Suprapubic skin (tissue), 4 donors: ENCODE measurements at regions not wholly inside any gene's neighbourhood (a gene's known extent, or its start where the extent isn't known, plus 50 kb on each side); places are given as distances from the start of the nearest gene placed in this dataset.

ENCODE experiments used
- CTCF ChIP-seq, 2 donors: fragments of 200-600 bp in 1 of 2; fragments of 450-650 bp in 1 of 2; sonication (generic) in 1 of 2; IDR thresholded peaks; one replicate each; pipeline ENCODE4 v1.5.1; 2016 to 2019; ENCODE audit warnings: antibody characterized with exemption in 2 of 2, mild to moderate bottlenecking in 1 of 2, moderate library complexity in 1 of 2
- EP300 ChIP-seq: sonication (generic); formaldehyde crosslinking; IDR thresholded peaks from one replicate; pipeline ENCODE4 v1.6.1; 2017; ENCODE audit warnings: antibody characterized with exemption
- POLR2A ChIP-seq, 2 donors: fragments of 450-650 bp; IDR thresholded peaks; one replicate each; pipeline ENCODE4 v1.6.1; 2017; ENCODE audit warnings: antibody characterized with exemption in 2 of 2, mild to moderate bottlenecking in 2 of 2, moderate library complexity in 2 of 2
- POLR2AphosphoS5 ChIP-seq, 3 donors: sonication (generic); formaldehyde crosslinking; IDR thresholded peaks; one replicate each; pipeline ENCODE4 v1.6.1; 2017; ENCODE audit warnings: antibody characterized with exemption in 3 of 3

DNA sequence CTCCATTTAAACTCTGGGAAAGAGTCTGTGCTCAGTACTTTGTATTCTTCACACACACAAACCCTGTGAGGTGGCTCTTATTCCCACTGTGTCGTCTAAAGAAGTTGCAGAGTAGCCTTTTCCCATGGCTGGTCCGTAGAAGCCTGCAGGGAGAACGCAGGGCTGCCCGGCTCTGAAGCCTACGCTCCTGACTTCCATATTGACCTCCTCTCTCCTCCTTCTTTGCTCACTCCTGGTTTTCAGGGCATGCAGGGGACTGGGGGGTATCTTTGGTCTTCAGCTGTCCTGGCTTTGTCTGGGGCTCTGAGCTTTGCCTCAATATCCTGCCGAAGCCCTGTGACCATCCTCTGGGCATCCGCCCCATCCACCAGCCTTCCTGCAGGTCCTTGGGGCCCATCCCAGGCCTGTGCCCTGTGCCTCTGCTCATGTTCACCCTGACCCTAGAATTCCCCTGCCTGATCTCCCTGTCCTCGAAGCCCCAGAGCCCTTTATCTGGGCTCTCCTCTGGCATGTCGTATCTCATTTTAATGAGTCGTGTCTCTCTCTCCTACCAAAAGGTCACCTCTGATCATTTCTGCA, 83.8 kb upstream of the FSTL4 start:
- TF ChIP-seq CTCF (IDR thresholded peaks at IDR 0.05), result no peak
- TF ChIP-seq EP300, result no peak
- no peak for TF ChIP-seq POLR2A (IDR thresholded peaks at IDR 0.05)
- TF ChIP-seq POLR2AphosphoS5 (IDR thresholded peaks at IDR 0.05), result no peak
